Breast epithelium (tissue), 3 donors: ENCODE measurements at regions not wholly inside any gene's neighbourhood (a gene's known extent, or its start where the extent isn't known, plus 50 kb on each side); places are given as distances from the start of the nearest gene placed in this dataset.

ENCODE experiments used
- CTCF ChIP-seq, 3 donors: fragments of 450-650 bp; IDR thresholded peaks; one replicate each; pipeline ENCODE4 v1.5.1; 2016 to 2017; ENCODE audit warnings: antibody characterized with exemption in 3 of 3, mild to moderate bottlenecking in 3 of 3, moderate library complexity in 3 of 3
- POLR2A ChIP-seq: fragments of 450-650 bp; IDR thresholded peaks from one replicate; pipeline ENCODE4 v1.6.1; 2016; ENCODE audit warnings: antibody characterized with exemption, mild to moderate bottlenecking, moderate library complexity
- POLR2AphosphoS5 ChIP-seq, 3 donors: sonication (generic); formaldehyde crosslinking; IDR thresholded peaks; one replicate each; pipeline ENCODE4 v1.6.1; 2017; ENCODE audit warnings: antibody characterized with exemption in 3 of 3

- no peak for TF ChIP-seq CTCF (IDR thresholded peaks at IDR 0.05)
- TF ChIP-seq POLR2AphosphoS5 (IDR thresholded peaks at IDR 0.05), result no peak
- no peak for TF ChIP-seq POLR2A
Observed at GRCh38 chr1:233802611-233803010, 101.9 kb upstream of the SLC35F3 start.
